NCI-H2081 treated with DMSO at 0.1 percent for 48 hours (cell line): ENCODE measurements at regions not wholly inside any gene's neighbourhood (a gene's known extent, or its start where the extent isn't known, plus 50 kb on each side); places are given as distances from the start of the nearest gene placed in this dataset.
"Not testable (repeated sequence)": the region's sequence is repeated elsewhere in the genome, so short reads cannot be mapped to it uniquely, and the experiment has no call there.

Experiments used
- DNase-seq: peaks from one replicate; lab custom pipeline; 2025; lab: John Stamatoyannopoulos, UW

DNA sequence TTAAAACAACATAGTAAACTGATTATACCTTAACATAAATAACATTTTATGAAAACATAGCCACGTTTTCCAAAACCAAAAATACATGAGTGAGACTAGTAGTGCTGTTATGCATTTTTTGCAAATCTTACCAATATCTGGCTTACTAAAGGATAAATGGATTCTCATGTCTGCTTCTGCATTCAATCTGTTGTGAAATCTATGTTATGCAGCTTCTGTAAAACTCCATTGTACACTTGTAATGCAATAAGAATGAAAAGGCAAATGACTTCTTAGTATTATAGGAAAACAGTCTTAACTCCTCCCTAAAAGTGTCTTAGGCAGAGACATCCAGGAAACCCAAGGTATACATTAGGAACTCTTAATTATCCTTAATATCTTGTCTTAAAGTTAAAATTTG, 330.9 kb upstream of the THBS1 start:
- no peak for DNase-seq

DNA sequence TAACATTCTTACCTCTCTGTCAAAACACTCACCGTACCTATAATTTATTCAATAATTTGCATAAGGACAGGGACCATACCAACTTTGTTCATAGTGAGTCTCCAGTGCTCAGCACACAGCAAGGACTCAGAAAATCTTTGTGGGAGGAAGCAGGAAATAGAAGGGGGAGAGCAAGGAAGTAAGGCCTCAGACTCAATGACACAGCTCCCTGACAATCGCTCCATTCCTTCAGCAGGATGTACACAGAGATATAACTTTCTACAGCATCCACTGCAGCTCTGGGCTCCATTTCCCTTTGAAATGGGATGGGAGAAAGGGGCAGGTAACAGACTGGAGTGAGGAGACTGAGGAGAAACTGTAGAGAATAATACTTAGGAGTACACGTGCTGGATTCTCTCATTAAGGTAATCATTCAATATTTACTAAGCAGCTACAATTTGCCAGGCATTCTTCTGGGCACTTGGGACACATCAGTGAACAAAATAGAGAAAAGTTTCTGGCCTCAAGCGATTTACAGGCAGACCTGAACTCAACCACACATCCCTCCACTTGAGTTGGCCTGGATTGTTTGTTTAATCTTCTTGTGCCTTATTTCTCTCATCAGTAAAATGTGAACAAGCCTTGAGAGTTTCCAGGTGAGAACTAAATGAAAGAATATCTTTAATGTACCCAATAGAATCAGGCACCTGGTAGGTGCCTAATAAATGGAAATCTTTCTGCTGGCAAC, 330.3 kb upstream of the THBS1 start:
- no peak for DNase-seq

DNA sequence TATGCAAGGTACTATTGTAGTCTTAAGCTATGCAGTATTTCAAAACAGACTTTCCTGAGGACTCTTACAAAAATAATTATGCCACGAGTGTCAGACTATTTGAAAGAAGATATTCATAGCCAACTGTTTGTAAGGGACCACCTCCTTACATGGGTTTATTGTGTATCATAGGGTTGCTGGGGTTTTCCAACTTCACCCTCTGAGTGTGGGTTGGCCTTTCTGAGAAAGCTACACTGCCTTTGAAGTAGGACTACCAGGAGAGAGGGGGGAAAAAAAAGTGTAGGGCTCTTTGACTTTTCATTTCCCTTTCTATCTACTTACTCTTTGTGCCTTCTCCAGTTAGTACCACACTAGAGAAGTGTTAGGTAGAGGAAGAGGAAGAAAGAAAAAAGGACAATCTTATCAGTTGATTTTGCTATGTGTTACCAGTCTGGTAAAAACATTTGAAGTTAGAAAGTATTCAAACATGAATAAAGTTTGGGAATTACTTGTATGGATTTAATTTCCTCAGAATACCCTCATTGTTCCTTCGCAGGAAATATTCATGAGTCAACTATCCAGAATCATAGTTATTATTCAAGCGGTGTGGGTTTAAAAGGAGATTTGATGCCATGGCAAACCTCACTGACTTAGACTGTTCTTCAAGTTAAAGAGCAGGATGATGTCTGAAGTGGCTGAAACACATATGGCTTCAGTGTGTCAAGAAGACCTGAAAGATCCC, 329.3 kb upstream of the THBS1 start:
- DNase-seq = no peak

DNA sequence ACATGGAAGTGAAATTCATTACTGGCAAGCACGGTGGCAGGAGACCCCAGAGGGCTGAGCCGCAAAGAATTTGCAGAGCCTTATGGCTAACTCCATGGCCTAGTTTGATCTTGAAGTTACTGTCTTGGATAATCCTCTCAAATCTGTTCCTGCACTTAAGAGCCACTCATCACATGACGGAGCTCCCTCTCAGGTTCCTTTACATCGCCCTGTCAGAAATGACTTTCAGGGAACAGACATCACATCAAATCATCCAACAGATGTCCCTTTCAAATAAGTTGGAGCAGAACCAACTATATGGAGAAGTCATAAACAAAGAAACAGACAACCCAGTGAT, 328.8 kb upstream of the THBS1 start:
- no peak for DNase-seq

DNA sequence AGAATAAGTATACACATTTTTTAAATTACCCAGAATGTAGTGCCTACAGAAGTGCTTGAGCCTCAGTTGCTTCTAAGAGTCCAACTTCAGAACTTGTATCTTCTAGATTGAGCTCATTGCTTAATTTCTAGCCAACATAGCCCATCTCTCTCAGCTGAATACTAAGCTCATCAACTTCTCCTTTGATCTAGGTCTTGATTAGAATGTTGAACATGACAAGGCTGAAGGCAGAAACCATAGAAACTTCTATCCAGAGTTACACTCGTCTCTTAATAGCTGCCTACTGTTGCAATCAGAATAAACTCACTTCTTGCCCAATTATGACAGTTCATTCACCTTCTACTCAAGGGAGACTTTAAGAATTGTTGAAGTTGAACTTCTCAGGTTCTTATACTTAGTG, 327.3 kb upstream of the THBS1 start:
- DNase-seq = no peak

DNA sequence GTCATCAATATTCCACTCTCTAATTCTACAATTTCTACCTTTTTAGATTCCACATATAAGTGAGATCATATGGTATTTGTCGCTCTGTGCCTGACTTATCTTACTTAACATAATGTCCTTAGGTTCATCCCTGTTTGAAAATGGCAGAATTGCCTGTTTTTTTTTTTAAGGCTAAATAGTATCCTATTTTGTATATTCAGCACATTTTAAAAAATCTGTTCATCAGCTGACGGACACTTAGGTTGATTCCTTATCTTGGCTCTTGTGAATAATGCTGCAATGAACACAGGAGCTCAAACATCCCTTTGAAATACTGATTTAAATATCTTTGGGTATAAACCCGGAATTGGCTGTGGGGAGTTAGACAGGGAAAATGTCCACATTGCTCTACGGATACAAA, 326.7 kb upstream of the THBS1 start:
- no peak for DNase-seq

DNA sequence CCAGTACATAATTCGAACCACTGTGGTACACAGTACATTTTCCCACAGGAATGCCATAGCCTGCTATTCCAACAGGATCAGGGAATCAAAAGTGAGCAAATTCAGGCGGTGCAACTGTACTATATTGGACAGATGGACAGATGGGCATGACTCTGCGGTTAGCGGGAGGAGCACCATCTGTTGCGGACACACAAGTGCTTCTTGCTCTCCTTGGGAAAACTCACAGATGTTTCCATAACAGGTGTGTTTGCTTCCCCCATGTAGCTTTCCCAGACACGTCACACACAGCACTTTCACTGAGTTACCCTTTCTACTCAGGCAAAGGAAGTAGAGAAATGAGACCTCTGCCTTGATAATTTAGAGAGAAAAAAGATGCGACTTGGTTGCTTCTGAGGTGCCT, 325.1 kb upstream of the THBS1 start:
- no peak for DNase-seq

DNA sequence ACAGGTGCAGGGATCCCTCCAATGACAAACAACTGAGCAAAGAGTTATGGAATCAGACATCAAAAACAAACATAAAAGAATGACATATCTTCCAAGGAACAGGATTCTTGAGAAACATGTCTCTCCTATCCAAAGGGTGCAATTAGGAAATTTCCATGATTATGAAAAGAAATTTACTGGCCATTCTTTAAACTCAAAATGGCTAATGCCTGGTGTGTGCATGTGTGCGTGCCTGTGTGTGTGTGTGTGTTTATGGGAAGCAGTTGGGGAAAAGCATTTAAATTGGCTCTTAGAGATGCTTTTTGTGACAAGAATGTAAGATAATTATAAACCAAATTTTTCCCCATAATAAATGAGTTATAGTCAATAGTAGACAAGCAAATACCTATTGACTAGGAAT, 320.5 kb upstream of the THBS1 start:
- no peak for DNase-seq

DNA sequence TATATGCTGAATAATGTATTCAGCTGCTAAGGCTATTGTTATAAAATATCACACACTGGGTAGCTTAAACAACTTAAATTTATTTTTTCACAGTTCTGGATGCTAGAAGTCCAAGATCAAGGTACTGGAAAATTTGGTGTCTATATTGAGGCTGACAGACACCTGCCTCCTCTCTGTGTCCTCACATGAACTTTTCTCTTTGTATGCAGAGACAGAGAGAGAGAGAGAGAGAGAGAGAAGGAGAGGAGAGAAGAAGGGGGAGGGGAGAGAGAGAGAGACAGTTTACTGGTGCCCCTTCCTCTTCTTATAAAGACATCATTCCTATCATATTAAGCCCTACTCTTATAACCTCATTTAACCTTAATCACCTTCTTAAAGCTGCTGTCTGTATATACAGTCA, 320.1 kb upstream of the THBS1 start:
- no peak for DNase-seq

DNA sequence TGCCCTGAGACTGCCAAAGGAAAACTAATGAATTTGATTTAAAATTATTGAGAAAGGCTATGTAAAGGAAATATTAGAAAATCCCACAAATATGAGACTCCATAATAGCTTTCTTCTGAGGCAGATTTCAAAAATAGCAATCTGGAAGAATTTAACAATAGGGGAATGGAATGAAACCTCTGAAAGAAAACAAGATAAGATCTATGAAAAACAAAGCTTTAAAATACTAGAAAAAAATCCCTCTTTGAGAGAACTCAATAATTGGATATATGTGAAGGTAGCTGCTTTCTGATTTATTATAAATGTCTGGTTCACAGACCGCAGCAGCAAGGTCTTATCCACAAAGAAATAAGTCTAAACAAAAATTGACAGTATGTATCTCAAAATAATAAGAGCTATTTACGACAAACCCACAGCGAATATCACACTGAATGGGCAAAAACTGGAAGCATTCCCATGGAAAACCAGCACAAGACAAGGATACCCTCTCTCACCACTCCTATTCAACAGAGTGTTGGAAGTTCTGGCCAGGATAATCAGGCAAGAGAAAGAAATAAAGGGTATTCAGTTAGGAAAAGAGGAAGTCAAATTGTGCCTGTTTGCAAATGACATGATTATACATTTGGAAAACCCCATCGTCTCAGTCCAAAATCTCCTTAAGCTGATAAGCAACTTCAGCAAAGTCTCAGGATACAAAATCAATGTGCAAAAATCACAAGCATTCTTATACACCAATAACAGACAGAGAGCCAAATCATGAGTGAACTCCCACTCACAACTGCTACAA, 319.3 kb upstream of the THBS1 start:
- DNase-seq = not testable (repeated sequence)

DNA sequence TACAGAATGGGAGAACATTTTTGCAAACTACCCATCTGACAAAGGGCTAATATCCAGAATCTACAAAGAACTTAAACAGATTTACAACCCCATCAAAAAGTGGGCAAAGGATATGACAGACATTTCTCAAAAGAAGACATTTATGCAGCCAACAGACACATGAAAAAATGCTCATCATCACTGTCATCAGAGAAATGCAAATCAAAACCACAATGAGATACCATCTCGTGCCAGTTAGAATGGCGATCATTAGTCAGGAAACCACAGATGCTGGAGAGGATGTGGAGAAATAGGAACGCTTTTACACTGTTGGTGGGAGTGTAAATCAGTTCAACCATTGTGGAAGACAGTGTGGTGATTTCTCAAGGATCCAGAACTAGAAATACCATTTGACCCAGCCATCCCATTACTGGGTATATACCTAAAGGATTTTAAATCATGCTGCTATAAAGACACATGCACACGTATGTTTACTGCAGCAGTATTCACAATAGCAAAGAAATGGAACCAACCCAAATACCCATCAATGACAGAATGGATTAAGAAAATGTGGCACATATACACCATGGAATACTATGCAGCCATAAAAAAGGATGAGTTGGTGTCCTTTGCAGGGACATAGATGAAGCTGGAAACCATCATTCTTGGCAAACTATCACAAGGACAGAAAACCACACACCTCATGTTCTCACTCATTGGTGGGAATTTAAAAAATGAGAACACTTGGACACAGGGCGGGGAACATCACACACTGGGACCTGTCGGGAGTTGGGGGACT, 317.7 kb upstream of the THBS1 start:
- not testable (repeated sequence) for DNase-seq

DNA sequence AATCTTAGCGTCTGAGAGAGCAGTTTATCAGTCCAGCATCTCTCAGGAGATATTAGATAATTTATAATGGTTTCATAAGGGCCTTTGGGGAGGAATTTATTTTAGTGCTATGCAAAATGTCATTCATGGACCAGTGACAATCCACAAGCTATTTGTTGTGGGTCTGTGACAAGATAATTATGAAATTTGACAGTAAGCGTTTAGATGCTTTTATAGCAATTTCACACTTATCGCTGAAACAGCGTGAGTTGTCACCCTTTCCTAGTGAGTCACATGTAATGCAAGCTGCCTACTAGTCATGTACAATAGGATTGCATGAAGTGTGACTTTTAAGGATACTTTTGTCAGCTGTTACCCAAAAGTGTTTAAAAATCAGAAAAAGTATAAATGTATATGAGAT, 315.6 kb upstream of the THBS1 start:
- no peak for DNase-seq

DNA sequence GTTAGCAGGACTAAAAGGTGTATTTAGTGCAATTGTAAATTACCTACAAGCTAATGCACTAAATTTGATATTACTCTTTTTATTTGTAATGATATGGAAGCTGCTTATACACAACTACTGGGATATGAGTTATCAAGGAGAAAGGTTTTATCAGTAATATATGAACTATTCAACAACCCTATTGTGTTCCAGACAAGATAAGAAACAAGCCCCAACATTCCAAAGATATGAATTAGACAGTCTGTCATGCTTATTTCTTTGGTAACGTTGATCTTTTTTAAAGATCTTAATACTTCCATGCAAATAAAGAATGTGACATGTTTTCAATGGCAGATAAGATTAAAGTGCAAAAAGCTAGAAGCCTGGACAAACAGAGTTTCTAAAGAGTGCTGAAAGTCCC, 314.0 kb upstream of the THBS1 start:
- DNase-seq = no peak

DNA sequence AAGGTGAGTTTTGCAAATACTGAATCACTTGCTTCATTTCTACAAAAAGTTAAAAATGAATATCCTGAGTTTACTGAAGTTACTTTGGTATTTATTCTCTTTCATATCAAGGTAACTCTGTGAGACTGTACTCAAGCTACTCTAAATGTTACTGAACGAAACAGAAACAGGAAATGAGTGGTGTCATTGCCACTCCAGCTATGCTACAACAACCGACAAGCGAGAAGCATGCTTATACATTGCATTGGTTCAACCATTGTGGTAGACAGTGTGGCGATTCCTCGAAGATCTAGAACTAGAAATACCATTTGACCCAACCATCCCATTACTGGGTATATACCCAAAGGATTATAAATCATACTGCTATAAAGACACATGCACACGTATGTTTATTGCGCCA, 313.2 kb upstream of the THBS1 start:
- DNase-seq = no peak

DNA sequence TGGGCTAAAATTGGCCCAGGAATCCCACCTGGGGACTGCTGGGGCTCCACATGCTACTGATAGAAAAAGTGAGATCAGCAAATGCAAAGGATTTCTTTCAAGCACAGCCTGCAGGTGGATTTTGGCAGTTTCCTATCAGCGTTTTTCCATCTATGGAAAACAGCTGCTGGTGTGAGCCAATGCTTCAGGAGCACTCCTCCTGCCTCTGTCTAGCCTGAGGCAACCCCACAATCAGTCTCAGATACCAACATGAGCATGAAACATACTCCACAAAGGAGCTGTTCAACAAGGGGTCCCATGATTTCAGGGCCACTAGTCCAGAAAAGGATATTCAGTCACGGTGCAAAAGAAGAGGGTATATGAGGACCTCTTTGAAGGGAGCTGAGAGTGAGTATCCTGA, 311.5 kb upstream of the THBS1 start:
- DNase-seq = no peak

DNA sequence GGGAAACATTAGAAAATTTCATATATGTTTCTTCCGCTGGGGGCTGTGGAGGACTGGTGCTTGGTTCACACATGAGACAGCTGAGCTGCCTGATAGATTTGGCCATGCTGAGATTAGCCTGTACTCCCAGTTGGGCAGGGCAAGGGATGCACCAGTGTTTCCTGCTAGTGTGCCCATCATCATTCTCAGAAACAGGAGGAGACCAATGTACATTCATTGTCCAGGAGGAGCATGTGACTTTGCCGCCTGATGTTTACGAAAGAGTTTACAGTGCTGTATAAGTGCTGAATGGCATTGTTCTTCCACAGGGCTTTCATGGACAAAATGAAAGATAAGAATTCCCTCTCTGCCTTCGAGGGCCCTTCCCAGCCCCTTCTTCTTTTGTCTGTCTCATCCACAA, 311.1 kb upstream of the THBS1 start:
- no peak for DNase-seq

DNA sequence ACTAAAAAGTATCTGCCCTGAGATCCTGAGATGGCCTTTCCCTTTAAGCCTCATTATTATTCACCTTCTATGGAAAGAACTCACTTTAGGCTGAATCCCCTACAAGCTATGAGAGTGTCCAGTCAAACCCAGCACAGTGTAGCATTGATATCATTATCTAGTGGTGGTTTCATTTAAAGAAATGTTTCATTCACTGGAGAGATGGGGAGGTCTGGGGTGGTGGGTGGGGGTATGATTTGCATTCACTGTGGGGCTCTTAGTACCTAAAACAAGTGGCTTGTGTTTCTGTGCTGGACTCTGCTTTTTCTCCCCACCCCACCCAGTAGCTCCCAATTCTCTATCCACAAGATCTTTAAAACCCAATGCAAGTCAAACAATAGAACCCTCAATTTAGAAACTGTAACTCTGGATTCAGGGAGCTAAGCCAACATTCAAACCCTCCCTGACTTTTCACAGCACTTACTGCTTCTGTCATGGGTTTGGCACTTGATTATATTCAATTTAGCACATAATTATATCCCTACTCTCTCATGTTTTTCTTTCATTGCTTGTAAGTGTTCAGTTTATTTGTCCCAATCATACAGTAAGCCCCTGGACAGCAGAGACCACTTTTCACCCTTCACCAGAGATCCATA, 310.5 kb upstream of the THBS1 start:
- no peak for DNase-seq

DNA sequence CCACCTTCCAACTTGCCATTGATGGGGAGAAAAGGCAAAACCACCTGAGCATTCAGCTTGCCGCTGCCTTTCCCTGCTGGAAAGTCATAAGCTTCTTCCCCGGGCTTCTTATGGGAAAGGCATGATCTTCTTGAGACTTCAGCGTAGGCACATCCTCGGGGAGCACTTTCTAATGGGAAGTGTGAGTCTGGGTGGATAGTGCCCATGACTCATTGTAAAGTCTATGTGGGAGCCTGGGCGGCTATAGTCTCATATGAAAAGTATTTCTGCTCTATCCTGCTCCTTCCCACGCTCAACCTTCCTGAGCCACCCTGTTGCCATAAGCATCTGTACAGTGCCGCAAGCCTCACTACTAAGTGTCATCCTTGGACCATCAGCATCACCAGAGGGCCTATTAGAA, 309.9 kb upstream of the THBS1 start:
- DNase-seq = no peak

DNA sequence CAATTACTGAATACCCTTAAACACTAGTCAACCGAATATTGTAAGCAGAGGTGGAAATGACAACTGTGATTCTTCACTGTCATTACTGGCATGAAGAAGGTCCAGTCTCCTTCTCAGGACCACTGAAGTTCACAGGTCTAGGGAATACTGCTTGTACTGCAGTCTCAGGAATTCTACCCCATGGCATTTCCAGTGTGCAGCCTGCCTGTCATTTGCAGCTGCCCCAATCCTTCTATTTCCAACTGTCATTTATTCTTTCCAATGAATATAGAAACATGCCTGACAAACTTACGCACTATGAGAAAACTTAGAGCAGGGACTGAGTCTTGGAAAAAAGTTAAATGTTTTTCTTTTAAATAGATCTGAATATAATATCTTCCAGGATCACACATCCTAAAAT, 308.0 kb upstream of the THBS1 start:
- no peak for DNase-seq

DNA sequence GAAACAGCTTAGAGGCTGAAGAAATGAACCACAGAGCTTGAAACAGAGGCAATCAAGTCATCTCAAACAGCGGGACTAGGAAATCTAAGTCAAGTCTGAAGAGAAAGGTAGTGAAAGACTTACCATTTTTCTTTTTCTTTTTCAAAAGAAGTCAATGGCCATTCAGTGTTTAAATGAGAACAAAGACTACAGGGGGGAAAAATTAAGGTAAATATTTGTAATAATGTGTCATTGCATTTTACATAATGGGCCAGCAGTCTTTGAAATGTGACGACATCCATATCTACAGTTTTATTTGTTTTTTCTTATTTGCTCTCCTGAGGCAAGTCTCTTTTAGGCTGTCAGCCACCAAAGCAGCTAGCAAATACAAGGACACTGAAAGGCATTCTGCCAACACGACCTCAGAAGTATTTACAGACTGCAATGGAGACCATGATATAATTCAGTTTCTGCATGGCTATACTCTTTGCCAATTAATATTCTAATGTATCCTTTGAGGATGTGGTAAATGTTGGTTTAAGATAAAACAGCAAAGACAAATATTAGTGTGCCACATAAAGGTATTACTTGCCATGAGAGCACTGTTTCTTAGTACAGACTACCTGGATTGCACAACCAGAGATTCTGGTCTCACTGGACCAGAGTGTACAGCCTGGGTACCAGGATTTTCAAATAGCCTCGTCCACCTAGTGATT, 307.0 kb upstream of the THBS1 start:
- DNase-seq = peak; percentile 68

DNA sequence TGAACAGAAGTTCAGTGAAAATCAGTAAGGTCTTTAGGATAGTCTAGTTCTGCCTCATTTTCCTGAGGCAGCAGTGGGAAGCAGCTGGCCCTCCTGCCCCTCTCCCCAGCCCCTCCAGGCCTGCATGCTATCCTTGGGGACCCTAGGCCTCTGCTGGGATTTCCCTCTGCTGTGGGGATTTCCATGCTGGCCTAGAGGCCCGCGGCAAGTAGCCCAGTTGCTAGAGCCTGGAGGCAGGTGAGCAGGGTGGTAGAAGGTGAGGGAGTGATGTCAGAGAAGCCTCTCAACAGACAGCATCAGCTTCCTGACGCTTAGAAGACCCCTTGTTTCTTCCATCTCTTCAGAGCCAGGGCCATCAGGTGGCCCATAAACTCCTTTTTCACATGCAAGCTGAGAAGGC, 305.8 kb upstream of the THBS1 start:
- DNase-seq = no peak
